RWPE1 (cell line): ENCODE measurements at regions not wholly inside any gene's neighbourhood (a gene's known extent, or its start where the extent isn't known, plus 50 kb on each side); places are given as distances from the start of the nearest gene placed in this dataset.

Source experiments
- CTCF ChIA-PET: fragments of 350-600 bp; sonication (Branson Sonifier 250); formaldehyde crosslinking; extraction: SDS; loops from one replicate; lab custom pipeline; 2021; lab: Yijun Ruan, JAX
- POLR2A ChIA-PET: fragments of 400-600 bp; formaldehyde crosslinking; extraction: SDS; loops from one replicate; lab custom pipeline; 2020; ENCODE audit warnings: antibody characterized with exemption; ENCODE audit not compliant: low non-redundant PET; lab: Yijun Ruan, JAX
- DNase-seq: peaks from one replicate; pipeline ENCODE4 v3.0.0; 2012; ENCODE audit warnings: low spot score
- H3K27ac ChIP-seq: fragments of 450-650 bp; 2 replicates; pipeline ENCODE4 v1.5.1; 2017
- CTCF ChIP-seq: fragments of 450-650 bp; conservative IDR thresholded peaks from 2 replicates; pipeline ENCODE4 v1.5.1; 2017; ENCODE audit warnings: low read depth, mild to moderate bottlenecking

DNA sequence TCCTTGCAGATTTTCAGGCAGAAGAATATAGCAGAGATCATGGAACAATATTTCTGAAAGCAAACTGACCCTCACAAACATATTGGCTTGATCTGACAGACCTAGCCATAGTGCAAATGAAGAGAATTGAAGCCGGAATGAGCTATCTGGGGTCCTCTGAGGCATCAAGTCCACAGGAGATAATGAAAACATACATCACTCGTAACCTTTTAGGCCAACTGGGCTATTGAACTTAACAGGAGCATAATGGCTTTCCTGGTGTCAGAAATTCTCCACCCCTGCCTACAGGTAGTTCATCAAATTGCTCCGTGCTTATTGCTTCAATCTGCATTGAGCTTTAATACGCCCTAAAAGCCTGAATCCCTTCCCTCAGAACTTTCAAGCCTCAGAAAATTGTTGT is 1414.6 kb upstream of the TENM4 start:
- no peak for TF ChIP-seq CTCF
- ChIA-PET POLR2A (no interaction called here), CTCF (no interaction called here)
- no peak for DNase-seq
- H3K27ac ChIP-seq: no peak overlapping the region

- no peak for DNase-seq
- no peak overlapping the region for H3K27ac ChIP-seq
- CTCF ChIA-PET: no interaction called here
- POLR2A ChIA-PET: no interaction called here
- TF ChIP-seq CTCF: no peak
Measured at GRCh38 chr11:80849253-80849652, 1408.4 kb upstream of the TENM4 start.

DNA sequence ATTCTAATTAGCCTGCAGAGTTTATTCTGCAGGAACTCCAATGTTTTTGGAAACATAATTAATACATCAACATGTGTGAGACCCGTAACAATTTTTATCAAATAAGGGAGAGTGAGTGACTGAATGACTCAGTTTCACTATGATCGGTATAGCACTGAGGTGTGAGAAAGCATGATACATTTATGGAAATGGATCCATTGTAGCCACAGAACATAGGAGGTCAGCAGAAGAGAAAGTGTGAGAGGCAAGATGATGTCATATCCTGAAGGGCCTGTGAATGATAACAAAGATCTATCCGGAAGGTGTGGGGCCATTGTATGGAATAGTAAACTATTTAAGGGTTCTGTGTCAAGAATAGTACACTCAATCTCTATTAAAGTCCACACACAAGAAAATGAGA is 1406.1 kb upstream of the TENM4 start:
- ChIA-PET POLR2A (no interaction called here), CTCF (no interaction called here)
- no peak for DNase-seq
- no peak for TF ChIP-seq CTCF
- H3K27ac ChIP-seq: no peak overlapping the region

DNA sequence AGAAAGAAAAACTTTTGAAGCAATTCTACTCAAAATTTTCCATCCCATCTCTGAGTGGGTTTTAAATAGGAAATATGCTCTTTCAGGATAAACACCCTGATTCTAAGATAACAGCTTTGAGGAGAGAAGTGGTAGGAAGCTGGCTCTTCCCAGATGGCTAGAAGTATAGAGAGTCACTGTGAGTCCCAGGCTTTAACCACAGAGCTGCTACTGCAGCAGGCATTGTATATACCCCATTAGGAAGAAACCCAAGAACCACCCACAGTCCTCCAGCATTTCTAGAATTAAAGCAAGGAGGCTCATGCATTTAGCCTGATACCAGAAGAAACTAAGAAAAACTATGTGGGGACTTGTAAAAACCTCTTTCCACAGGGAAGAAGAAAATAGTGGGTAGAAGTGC is 1405.6 kb upstream of the TENM4 start:
- POLR2A ChIA-PET: no interaction called here
- no peak for DNase-seq
- no peak overlapping the region for H3K27ac ChIP-seq
- CTCF ChIA-PET: no interaction called here
- TF ChIP-seq CTCF: no peak

DNA sequence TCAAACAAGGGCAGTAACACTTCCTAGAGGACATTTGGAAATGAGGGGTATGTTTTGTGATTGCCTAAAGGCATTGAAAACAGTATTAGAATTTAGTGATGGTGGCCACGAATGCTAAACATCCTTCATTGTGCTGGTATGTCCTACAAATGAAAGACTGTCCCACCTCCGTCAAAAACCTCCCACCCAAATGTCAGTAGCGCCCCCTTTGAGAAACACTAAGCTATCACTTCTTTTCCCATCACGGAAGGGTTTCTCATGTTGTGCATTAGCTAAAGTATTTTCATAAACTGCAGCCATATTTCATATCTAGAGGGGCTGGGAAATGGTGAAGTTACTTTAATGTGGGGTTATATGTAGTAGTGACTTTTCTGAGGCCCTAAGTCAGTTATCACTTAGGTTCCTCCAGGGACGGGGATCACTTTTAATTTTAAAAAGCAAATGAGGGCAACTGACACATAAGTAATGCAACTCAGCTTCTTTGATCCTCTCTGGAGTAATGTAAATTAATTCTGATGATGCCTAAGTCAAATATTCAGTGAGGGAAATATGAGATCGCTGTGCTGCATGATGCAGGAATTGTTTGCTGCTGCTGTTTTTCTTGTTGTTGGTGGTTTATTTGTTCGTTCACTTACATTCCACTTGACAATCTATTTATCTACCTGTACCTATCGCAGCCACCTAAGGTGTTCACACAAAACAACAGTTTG is 1403.4 kb upstream of the TENM4 start:
- CTCF ChIA-PET: no interaction called here
- no peak overlapping the region for H3K27ac ChIP-seq
- POLR2A ChIA-PET: no interaction called here
- TF ChIP-seq CTCF: no peak
- no peak for DNase-seq

GRCh38 chr11:80843266-80843974 is 1402.6 kb upstream of the TENM4 start:
- ChIA-PET CTCF (no interaction called here), POLR2A (no interaction called here)
- TF ChIP-seq CTCF: no peak
- no peak overlapping the region for H3K27ac ChIP-seq
- no peak for DNase-seq
